Adrenal gland (tissue), 9 donors: ENCODE measurements at regions not wholly inside any gene's neighbourhood (a gene's known extent, or its start where the extent isn't known, plus 50 kb on each side); places are given as distances from the start of the nearest gene placed in this dataset.

ENCODE experiments used
- DNase-seq, 7 donors: peaks; one replicate each; pipeline ENCODE4 v3.0.0-alpha.2; 2019 to 2020
- H3K27ac ChIP-seq, 5 donors: fragments of 200-600 bp; sonication (generic) in 4 of 5; 1 replicate in 3 of 5; 2 replicates in 2 of 5; pipeline versions ENCODE4 v1.5.1 to v1.8.0; 2016 to 2020; ENCODE audit warnings: mild to moderate bottlenecking in 1 of 5
- H3K27me3 ChIP-seq: fragments of 200-600 bp; 2 replicates; pipeline ENCODE4 v1.8.0; 2021
- H3K36me3 ChIP-seq, 2 donors: fragments of 200-600 bp; replicated peaks in 1 of 2; 1 replicate in 1 of 2; 2 replicates in 1 of 2; pipeline versions ENCODE4 v1.5.1 to v1.8.0; 2018 to 2022
- H3K4me1 ChIP-seq, 2 donors: fragments of 200-600 bp; replicated peaks in 1 of 2; 1 replicate in 1 of 2; 2 replicates in 1 of 2; pipeline versions ENCODE4 v1.5.1 to v1.8.0; 2018 to 2021
- H3K4me3 ChIP-seq, 4 donors: fragments of 200-600 bp; sonication (generic) in 3 of 4; one replicate each; pipeline ENCODE4 v1.5.1; 2016 to 2018
- H3K9me3 ChIP-seq, 3 donors: fragments of 200-600 bp; sonication (generic) in 1 of 3; replicated peaks in 1 of 3; 1 replicate in 2 of 3; 2 replicates in 1 of 3; pipeline versions ENCODE4 v1.5.1 to v1.8.0; 2016 to 2021
- CTCF ChIP-seq, 6 experiments: fragments of 450-650 bp in 4 of 6; fragments of 200-600 bp in 2 of 6; sonication (generic) in 1 of 6; IDR thresholded peaks; 1 replicate in 5 of 6; 2 replicates in 1 of 6; pipeline versions ENCODE4 v1.5.1 to v1.8.0; 2016 to 2021; ENCODE audit warnings: antibody characterized with exemption in 6 of 6, mild to moderate bottlenecking in 2 of 6, moderate library complexity in 1 of 6
- POLR2A ChIP-seq, 2 donors: fragments of 450-650 bp; IDR thresholded peaks; one replicate each; pipeline ENCODE4 v1.6.1; 2017; ENCODE audit warnings: antibody characterized with exemption in 2 of 2, mild to moderate bottlenecking in 2 of 2, moderate library complexity in 1 of 2
- WGBS, 4 donors: extraction: QIAGEN DNeasy Blood & Tissue Kit in 2 of 4; methylation state at CpG; one replicate each; pipeline versions ENCODE4 v1.1.5 to v1.1.7; 2013 to 2017; 5-methylcytosine and 5-hydroxymethylcytosine counted together
- intact Hi-C, 2 donors: fragments of 100-400 bp; cut with DNase I; formaldehyde crosslinking; loops; one replicate each; pipeline versions ENCODE4 v1.14.1 to v1.15.0; 2022 to 2023
- donor health status: healthy with polysubstance abuse.
- donor health status: Bipolar disorder and iron deficiency.
- donor health status: DM: yes; HTN: yes; CAD: no.
- donor health status: DM: no; HTN: no; CAD: no.
- donor health status: DM: no; HTN: no; CAD: no.

DNA sequence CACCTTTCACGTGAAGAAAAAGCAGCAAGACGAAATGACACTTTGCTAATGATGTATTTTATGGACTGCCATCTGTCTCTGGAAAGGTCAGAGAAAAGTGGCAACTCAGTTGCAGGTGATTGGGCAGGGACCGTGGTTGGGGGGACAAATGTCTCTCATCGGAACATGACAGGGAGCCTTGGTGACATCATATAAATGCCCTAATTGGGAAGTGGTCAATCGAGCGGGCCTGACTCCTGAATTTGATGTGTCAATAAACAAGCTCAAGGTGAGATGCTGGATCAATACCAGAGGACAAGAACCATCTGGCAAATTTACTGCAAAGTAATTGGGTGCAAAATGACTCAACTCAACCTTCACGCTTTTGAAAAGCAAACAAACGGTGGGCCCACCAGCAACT lies 151.9 kb upstream of the SKOR2 start:
- Histone ChIP-seq H3K27ac (no peak overlapping the region), H3K4me1 (no peaks in the 10 kb centered on the region), H3K36me3 (no peaks in the 10 kb centered on the region), H3K4me3 (no peak overlapping the region), H3K27me3 (no peaks in the 10 kb centered on the region), H3K9me3 (no peaks in the 10 kb centered on the region)
- 51 to 57% (median 54%) methylated on average over 8 of the region's 8 CpGs for WGBS, 4 donors
- no peak for DNase-seq
- TF ChIP-seq CTCF (IDR thresholded peaks at IDR 0.05) = no peak
- TF ChIP-seq POLR2A (IDR thresholded peaks at IDR 0.05) = no peak
- intact Hi-C loops = no loop called here

DNA sequence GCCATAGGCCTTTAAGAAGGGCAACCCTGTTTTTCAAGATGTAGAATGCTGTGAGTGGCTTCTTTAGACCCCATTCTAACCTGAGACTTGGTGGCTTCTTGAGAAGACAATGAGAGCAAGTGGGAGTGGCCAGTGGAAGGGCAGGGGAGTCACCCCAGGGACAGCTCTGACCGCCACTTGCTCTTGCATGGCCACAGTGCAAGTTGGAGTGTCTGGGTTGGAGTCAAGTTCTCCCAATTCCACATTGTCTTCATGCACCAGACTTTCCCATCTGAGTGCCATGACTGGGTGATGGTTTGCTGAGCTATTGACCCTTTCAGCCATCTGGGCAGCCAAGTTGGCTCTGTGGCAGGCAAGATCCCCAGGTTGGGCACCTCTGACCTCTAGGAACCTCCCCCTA lies 148.0 kb upstream of the SKOR2 start:
- intact Hi-C loops = no loop called here
- no peaks in the 10 kb centered on the region for H3K27me3 ChIP-seq
- no peaks in the 10 kb centered on the region for H3K4me1 ChIP-seq
- TF ChIP-seq POLR2A (IDR thresholded peaks at IDR 0.05) (no peak), CTCF (IDR thresholded peaks at IDR 0.05) (no peak)
- no peak overlapping the region for H3K27ac ChIP-seq
- no peaks in the 10 kb centered on the region for H3K9me3 ChIP-seq
- no peak overlapping the region for H3K4me3 ChIP-seq
- WGBS, 4 donors = 50 to 84% (median 81%) methylated on average over 1 of the region's 1 CpG; no CpG with 5 or more reads in 1 of the 4 donors
- no peaks in the 10 kb centered on the region for H3K36me3 ChIP-seq
- no peak for DNase-seq

- Histone ChIP-seq H3K4me3 (no peak overlapping the region), H3K27me3 (no peaks in the 10 kb centered on the region), H3K9me3 (no peaks in the 10 kb centered on the region), H3K36me3 (no peaks in the 10 kb centered on the region), H3K4me1 (no peaks in the 10 kb centered on the region), H3K27ac (no peak overlapping the region)
- TF ChIP-seq POLR2A (IDR thresholded peaks at IDR 0.05) (no peak), CTCF (IDR thresholded peaks at IDR 0.05) (peak in 1 of 6 experiments; percentile 12)
- intact Hi-C loops = no loop called here
- DNase-seq = no peak
- WGBS, 4 donors = 34 to 37% (median 36%) methylated on average over 9 of the region's 9 CpGs
Measured at GRCh38 chr18:47397671-47398319, 146.3 kb upstream of the SKOR2 start.

DNA sequence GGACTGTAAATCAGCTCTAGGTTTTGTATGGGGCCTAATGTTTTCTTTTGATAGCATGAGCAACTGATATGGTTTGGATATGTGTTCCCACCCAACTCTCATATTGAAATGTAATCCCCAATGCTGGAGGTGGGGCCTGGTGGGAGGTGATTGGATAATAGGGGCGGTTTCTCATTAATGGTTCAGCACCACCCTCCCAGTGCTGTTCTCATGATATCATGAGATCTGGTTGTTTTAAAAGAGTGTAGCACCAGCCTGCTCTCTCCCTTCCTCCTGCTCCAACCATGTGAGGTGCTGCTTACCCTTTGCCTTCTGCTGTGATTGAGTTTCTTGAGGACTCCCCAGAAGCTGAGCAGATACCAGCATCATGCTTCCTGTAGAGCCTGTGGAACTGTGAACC lies 140.2 kb upstream of the SKOR2 start:
- Histone ChIP-seq H3K27me3 (peaks cover 3% of the 10 kb centered on the region), H3K27ac (no peak overlapping the region), H3K36me3 (no peaks in the 10 kb centered on the region), H3K9me3 (no peaks in the 10 kb centered on the region), H3K4me3 (no peak overlapping the region), H3K4me1 (no peaks in the 10 kb centered on the region)
- intact Hi-C loops = no loop called here
- 76 to 100% (median 88%) methylated on average over 1 of the region's 1 CpG for WGBS, 4 donors
- TF ChIP-seq CTCF (IDR thresholded peaks at IDR 0.05) (no peak), POLR2A (IDR thresholded peaks at IDR 0.05) (no peak)
- no peak for DNase-seq
